Lung (tissue), 11 donors: ENCODE measurements at regions not wholly inside any gene's neighbourhood (a gene's known extent, or its start where the extent isn't known, plus 50 kb on each side); places are given as distances from the start of the nearest gene placed in this dataset.
"Not testable (repeated sequence)": the region's sequence is repeated elsewhere in the genome, so short reads cannot be mapped to it uniquely, and the experiment has no call there.

Experiments used
- ATAC-seq: fragments of 200-7000 bp; cut with Tn5 transposase; one replicate; pipeline ENCODE4 v1.9.1; 2020; ENCODE audit warnings: moderate number of reproducible peaks; ENCODE audit not compliant: insufficient read depth, low FRiP score
- DNase-seq, 3 donors: peaks; one replicate each; pipeline ENCODE4 v3.0.0-alpha.2; 2013 to 2017
- H3K27ac ChIP-seq, 2 donors: one replicate each; pipeline ENCODE4 v1.5.1; 2013; ENCODE audit warnings: mild to moderate bottlenecking in 2 of 2, moderate library complexity in 2 of 2, control low read depth in 1 of 2, inconsistent platforms in 1 of 2, low read depth in 1 of 2, low read length in 1 of 2
- H3K27me3 ChIP-seq, 3 donors: one replicate each; pipeline ENCODE4 v1.5.1; 2013; ENCODE audit warnings: low read length in 2 of 3; ENCODE audit not compliant: control insufficient read depth in 3 of 3, insufficient read depth in 3 of 3
- H3K36me3 ChIP-seq, 4 donors: one replicate each; pipeline ENCODE4 v1.5.1; 2013; ENCODE audit warnings: low read length in 4 of 4, mild to moderate bottlenecking in 1 of 4, moderate library complexity in 1 of 4; ENCODE audit not compliant: control insufficient read depth in 4 of 4, insufficient read depth in 4 of 4
- H3K4me1 ChIP-seq, 5 donors: one replicate each; pipeline ENCODE4 v1.5.1; 2013; ENCODE audit warnings: low read length in 5 of 5, mild to moderate bottlenecking in 2 of 5, moderate library complexity in 1 of 5; ENCODE audit not compliant: control insufficient read depth in 5 of 5, insufficient read depth in 5 of 5
- H3K4me3 ChIP-seq: one replicate; pipeline ENCODE4 v1.5.1; 2013; ENCODE audit warnings: mild to moderate bottlenecking, control low read depth, moderate library complexity
- H3K9ac ChIP-seq, 2 donors: one replicate each; pipeline ENCODE4 v1.5.1; 2013; ENCODE audit warnings: low read length in 2 of 2, control low read depth in 1 of 2; ENCODE audit not compliant: insufficient read depth in 1 of 2
- H3K9me3 ChIP-seq, 4 donors: one replicate each; pipeline ENCODE4 v1.5.1; 2013; ENCODE audit warnings: low read length in 3 of 4, mild to moderate bottlenecking in 1 of 4, moderate library complexity in 1 of 4; ENCODE audit not compliant: control insufficient read depth in 4 of 4, insufficient read depth in 3 of 4
- WGBS, 2 donors: extraction: QIAGEN DNeasy Blood & Tissue Kit; methylation state at CpG; one replicate each; pipeline ENCODE4 v1.1.7; 2013; 5-methylcytosine and 5-hydroxymethylcytosine counted together
- TF ChIP-seq, protein P1 (sequence below): IDR thresholded peaks from 2 replicates; pipeline ENCODE4 v1.5.1; 2012; ENCODE audit warnings: mild to moderate bottlenecking; ENCODE audit errors: control extremely low read depth, extremely low read depth
- donor health status: control.
- donor health status: control.
- donor health status: Bipolar disorder and iron deficiency.
- donor health status: healthy.
- donor health status: DM: yes; HTN: yes; CAD: no.

DNA sequence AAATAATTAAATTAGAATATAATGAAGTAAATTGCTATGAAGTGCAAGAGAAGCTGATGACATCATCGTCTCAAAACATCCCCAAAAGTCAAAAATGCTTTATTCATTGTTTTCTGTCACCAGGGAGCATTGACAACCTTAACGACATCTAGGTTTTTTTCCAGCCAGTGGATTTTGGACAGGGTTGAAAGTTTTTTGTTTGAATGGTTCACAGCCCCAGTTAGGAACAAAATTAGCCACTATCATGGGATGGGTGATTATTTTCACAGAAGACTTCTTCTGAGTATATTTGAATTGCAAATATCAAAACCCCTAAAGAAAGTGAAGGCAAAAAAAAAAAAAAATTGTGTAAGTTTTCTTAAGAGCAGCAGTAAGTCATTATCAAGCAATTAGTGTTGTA lies 826.1 kb downstream of the STPG2 start:
- no peak overlapping the region for H3K27ac ChIP-seq
- no peaks in the 10 kb centered on the region for H3K27me3 ChIP-seq
- no peak for DNase-seq
- no peak overlapping the region for H3K4me3 ChIP-seq
- peaks cover 0 to 2% (median 0%) of the 10 kb centered on the region in 4 donors for H3K9me3 ChIP-seq
- ATAC-seq: no peak
- WGBS, 2 donors: 52 to 53% methylated on average over 2 of the region's 2 CpGs
- H3K36me3 ChIP-seq: no peaks in the 10 kb centered on the region
- H3K9ac ChIP-seq: no peak overlapping the region
- TF ChIP-seq, protein P1, sequence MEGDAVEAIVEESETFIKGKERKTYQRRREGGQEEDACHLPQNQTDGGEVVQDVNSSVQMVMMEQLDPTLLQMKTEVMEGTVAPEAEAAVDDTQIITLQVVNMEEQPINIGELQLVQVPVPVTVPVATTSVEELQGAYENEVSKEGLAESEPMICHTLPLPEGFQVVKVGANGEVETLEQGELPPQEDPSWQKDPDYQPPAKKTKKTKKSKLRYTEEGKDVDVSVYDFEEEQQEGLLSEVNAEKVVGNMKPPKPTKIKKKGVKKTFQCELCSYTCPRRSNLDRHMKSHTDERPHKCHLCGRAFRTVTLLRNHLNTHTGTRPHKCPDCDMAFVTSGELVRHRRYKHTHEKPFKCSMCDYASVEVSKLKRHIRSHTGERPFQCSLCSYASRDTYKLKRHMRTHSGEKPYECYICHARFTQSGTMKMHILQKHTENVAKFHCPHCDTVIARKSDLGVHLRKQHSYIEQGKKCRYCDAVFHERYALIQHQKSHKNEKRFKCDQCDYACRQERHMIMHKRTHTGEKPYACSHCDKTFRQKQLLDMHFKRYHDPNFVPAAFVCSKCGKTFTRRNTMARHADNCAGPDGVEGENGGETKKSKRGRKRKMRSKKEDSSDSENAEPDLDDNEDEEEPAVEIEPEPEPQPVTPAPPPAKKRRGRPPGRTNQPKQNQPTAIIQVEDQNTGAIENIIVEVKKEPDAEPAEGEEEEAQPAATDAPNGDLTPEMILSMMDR: no peak
- no peaks in the 10 kb centered on the region for H3K4me1 ChIP-seq

DNA sequence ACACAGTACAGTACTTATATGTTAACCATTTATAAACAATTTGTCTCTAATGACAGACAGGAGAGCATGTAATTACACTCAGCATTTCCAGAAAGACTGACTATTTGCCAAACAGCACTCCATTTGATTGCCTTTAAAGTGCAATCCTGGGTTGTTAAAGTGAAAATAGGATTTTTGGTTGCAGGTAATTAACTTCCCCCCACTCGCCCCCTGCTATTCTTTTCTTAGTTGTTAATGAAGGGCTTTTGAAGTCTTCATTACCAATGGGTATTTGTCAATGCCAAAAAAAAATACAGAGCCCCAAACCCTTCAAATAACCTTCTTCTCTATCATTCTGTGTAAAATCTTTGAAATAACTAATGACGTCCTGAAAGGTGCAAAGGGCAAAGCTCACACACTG lies 825.6 kb downstream of the STPG2 start:
- no peak overlapping the region for H3K27ac ChIP-seq
- no peak overlapping the region for H3K9ac ChIP-seq
- ATAC-seq: no peak
- no peaks in the 10 kb centered on the region for H3K27me3 ChIP-seq
- H3K4me1 ChIP-seq: no peaks in the 10 kb centered on the region
- H3K4me3 ChIP-seq: no peak overlapping the region
- WGBS, 2 donors: 45 to 57% methylated on average over 2 of the region's 2 CpGs
- H3K9me3 ChIP-seq: peaks cover 0 to 2% (median 0%) of the 10 kb centered on the region in 4 donors
- TF ChIP-seq, protein P1: no peak
- H3K36me3 ChIP-seq: no peaks in the 10 kb centered on the region
- no peak for DNase-seq

DNA sequence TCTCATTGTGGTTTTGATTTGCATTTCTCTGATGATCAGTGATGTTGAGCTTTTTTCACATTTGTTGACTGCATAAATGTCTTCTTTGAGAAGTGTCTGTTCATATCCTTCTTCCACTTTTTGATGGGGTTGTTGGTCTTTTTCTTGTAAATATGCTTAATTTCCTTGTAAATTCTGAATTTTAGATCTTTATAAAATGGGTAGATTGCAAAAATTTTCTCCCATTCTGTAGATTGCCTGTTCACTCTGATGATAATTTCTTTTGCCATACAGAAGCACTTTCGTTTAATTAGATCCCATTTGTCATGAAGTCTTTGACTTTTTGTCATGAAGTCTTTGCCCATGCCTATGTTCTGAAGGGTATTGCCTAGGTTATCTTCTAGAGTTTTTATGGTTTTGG lies 817.5 kb downstream of the STPG2 start:
- H3K4me3 ChIP-seq, H3K27ac ChIP-seq, H3K9me3 ChIP-seq, H3K4me1 ChIP-seq, H3K9ac ChIP-seq, ATAC-seq, DNase-seq, H3K27me3 ChIP-seq, H3K36me3 ChIP-seq: not testable (repeated sequence)
- WGBS, 2 donors: 73 to 86% methylated on average over 1 of the region's 1 CpG

GRCh38 chr4:97330917-97331316 lies 812.4 kb downstream of the STPG2 start:
- Histone ChIP-seq H3K9me3 (peaks cover 0 to 4% (median 0%) of the 10 kb centered on the region in 4 donors), H3K9ac (no peak overlapping the region), H3K4me1 (no peaks in the 10 kb centered on the region), H3K36me3 (no peaks in the 10 kb centered on the region), H3K27ac (no peak overlapping the region), H3K4me3 (no peak overlapping the region), H3K27me3 (no peaks in the 10 kb centered on the region)
- 20 to 45% methylated on average over 1 of the region's 1 CpG for WGBS, 2 donors
- DNase-seq: no peak
- ATAC-seq: no peak
- TF ChIP-seq, protein P1: no peak
